ENCODE measurements at regions not wholly inside any gene's neighbourhood (a gene's known extent, or its start where the extent isn't known, plus 50 kb on each side); places are given as distances from the start of the nearest gene placed in this dataset.

- no peaks in the 10 kb centered on the region for H3K27me3 Mint-ChIP-seq (ENCODE audit: insufficient read depth)
- WGBS, 2 experiments (ENCODE audit: insufficient coverage in 1 of 2, insufficient read length in 1 of 2), result 90 to 100% methylated on average over 2 to 3 of the region's 3 CpGs
Observed at GRCh38 chr5:18052569-18052968, 418.3 kb downstream of the TAF11L14 start.

GRCh38 chr5:18057725-18058124, 423.5 kb downstream of the TAF11L14 start:
- H3K4me3 Mint-ChIP-seq, result no peak overlapping the region
- Histone ChIP-seq H3K9me3 (ENCODE audit: control insufficient read depth, low read length) (no peaks in the 10 kb centered on the region), H3K36me3 (ENCODE audit: control insufficient read depth, insufficient read depth, low read length) (no peaks in the 10 kb centered on the region), H3K27me3 (ENCODE audit: control insufficient read depth, insufficient read depth, low read length, poor library complexity, severe bottlenecking) (no peaks in the 10 kb centered on the region), H3K4me3 (ENCODE audit: low read length) (no peak overlapping the region), H3K4me1 (ENCODE audit: control insufficient read depth, insufficient read depth, low read length) (no peaks in the 10 kb centered on the region), H3K9ac (ENCODE audit: extremely low read depth, low read length, poor library complexity, severe bottlenecking) (no peak overlapping the region), H3K27ac (ENCODE audit: low read depth, low read length) (no peak overlapping the region)
- DNase-seq, result no peak
- no peak for TF ChIP-seq CTCF (conservative IDR thresholded peaks at IDR 0.05)
- no peaks in the 10 kb centered on the region for H3K4me1 Mint-ChIP-seq
- no peak overlapping the region for H3K27ac Mint-ChIP-seq
- WGBS, 2 experiments (ENCODE audit: insufficient coverage in 1 of 2, insufficient read length in 1 of 2), result 91 to 100% methylated on average over 3 of the region's 3 CpGs
- H3K27me3 Mint-ChIP-seq (ENCODE audit: insufficient read depth), result peaks cover 4% of the 10 kb centered on the region
- no peaks in the 10 kb centered on the region for H3K9me3 Mint-ChIP-seq
- H3K36me3 Mint-ChIP-seq (ENCODE audit: low read depth), result no peaks in the 10 kb centered on the region

More at GRCh38 chr5:18052569-18052968, 418.3 kb downstream of the TAF11L14 start:
- Histone ChIP-seq H3K27me3 (ENCODE audit: control insufficient read depth, insufficient read depth, low read length, poor library complexity, severe bottlenecking) (no peaks in the 10 kb centered on the region), H3K4me3 (ENCODE audit: low read length) (no peak overlapping the region), H3K4me1 (ENCODE audit: control insufficient read depth, insufficient read depth, low read length) (no peaks in the 10 kb centered on the region), H3K9me3 (ENCODE audit: control insufficient read depth, low read length) (no peaks in the 10 kb centered on the region), H3K9ac (ENCODE audit: extremely low read depth, low read length, poor library complexity, severe bottlenecking) (no peak overlapping the region), H3K36me3 (ENCODE audit: control insufficient read depth, insufficient read depth, low read length) (no peaks in the 10 kb centered on the region), H3K27ac (ENCODE audit: low read depth, low read length) (no peak overlapping the region)
- H3K9me3 Mint-ChIP-seq, result no peaks in the 10 kb centered on the region
- peaks cover 3% of the 10 kb centered on the region for H3K4me1 Mint-ChIP-seq
- no peak for TF ChIP-seq CTCF (conservative IDR thresholded peaks at IDR 0.05)
- H3K4me3 Mint-ChIP-seq, result no peak overlapping the region
- no peak overlapping the region for H3K27ac Mint-ChIP-seq
- no peak for DNase-seq
- H3K36me3 Mint-ChIP-seq (ENCODE audit: low read depth), result no peaks in the 10 kb centered on the region

GRCh38 chr5:18067615-18068014, 433.4 kb downstream of the TAF11L14 start:
- H3K4me3 Mint-ChIP-seq, result no peak overlapping the region

More at GRCh38 chr5:18067615-18068014, 433.4 kb downstream of the TAF11L14 start:
- WGBS, 2 experiments (ENCODE audit: insufficient coverage in 1 of 2, insufficient read length in 1 of 2), result 81 to 88% methylated on average over 2 of the region's 2 CpGs
- Histone ChIP-seq H3K27me3 (ENCODE audit: control insufficient read depth, insufficient read depth, low read length, poor library complexity, severe bottlenecking) (no peaks in the 10 kb centered on the region), H3K9me3 (ENCODE audit: control insufficient read depth, low read length) (no peaks in the 10 kb centered on the region), H3K9ac (ENCODE audit: extremely low read depth, low read length, poor library complexity, severe bottlenecking) (no peak overlapping the region), H3K36me3 (ENCODE audit: control insufficient read depth, insufficient read depth, low read length) (no peaks in the 10 kb centered on the region), H3K4me3 (ENCODE audit: low read length) (no peak overlapping the region), H3K27ac (ENCODE audit: low read depth, low read length) (no peak overlapping the region), H3K4me1 (ENCODE audit: control insufficient read depth, insufficient read depth, low read length) (peaks cover 3% of the 10 kb centered on the region)
- no peak for DNase-seq
- peaks cover 15% of the 10 kb centered on the region for H3K4me1 Mint-ChIP-seq
- H3K27me3 Mint-ChIP-seq (ENCODE audit: insufficient read depth), result peaks cover 7% of the 10 kb centered on the region
- no peak for TF ChIP-seq CTCF (conservative IDR thresholded peaks at IDR 0.05)
- no peaks in the 10 kb centered on the region for H3K9me3 Mint-ChIP-seq
- no peaks in the 10 kb centered on the region for H3K36me3 Mint-ChIP-seq (ENCODE audit: low read depth)
- no peak overlapping the region for H3K27ac Mint-ChIP-seq

All from endodermal cell (in vitro differentiated cells).